GM19238 (cell line): ENCODE measurements at regions not wholly inside any gene's neighbourhood (a gene's known extent, or its start where the extent isn't known, plus 50 kb on each side); places are given as distances from the start of the nearest gene placed in this dataset.

Experiments
- DNase-seq: peaks from one replicate; pipeline ENCODE4 v3.0.0; 2011; ENCODE audit warnings: low spot score; ENCODE audit not compliant: insufficient read length

GRCh38 chr20:60269573-60270162 lies 311.4 kb downstream of the CDH26 start:
- DNase-seq = no peak

- no peak for DNase-seq
Observed at GRCh38 chr20:60270341-60270740, 312.1 kb downstream of the CDH26 start.

- DNase-seq = no peak
Observed at GRCh38 chr20:60271597-60271996, 313.4 kb downstream of the CDH26 start.

DNA sequence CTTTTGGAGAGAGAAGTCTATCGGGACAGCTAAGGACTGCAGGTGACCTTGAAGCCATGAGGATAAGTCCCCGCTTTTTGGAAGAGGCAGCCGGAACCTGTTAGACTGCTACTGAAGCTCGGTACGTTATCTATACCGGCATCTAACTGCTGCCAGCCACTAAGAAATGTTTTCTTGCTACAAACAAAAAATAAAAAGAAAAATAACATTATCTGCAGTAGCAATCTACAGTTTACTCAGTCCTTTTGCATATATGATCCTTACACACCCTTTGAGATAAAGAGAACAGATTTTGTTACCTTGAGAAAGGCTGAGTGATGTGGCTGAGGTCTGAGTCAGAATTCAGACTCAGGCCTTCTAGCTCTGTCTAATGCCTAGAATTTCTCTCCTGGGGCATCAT lies 314.6 kb downstream of the CDH26 start:
- DNase-seq = no peak

- no peak for DNase-seq
Observed at GRCh38 chr20:60274717-60275116, 316.5 kb downstream of the CDH26 start.

DNA sequence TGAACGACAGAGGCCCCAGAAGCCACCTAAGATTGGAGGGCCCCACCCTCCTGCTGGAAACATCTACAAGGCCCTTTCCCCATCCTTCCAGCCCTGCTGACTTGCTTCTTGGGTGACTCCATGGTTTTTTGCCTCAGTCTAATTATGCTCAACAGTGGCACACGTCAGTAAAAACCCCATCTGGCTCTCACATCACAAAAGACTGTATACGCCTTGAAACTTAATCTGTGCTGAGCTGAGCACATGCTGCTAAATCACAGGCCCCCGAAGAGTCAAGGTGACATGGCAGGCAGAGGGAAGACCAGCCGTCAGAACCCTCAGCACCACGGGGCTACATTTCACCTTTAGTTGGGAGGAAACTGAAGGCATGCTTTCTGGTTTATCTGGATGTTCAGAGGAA lies 323.1 kb downstream of the CDH26 start:
- no peak for DNase-seq

DNA sequence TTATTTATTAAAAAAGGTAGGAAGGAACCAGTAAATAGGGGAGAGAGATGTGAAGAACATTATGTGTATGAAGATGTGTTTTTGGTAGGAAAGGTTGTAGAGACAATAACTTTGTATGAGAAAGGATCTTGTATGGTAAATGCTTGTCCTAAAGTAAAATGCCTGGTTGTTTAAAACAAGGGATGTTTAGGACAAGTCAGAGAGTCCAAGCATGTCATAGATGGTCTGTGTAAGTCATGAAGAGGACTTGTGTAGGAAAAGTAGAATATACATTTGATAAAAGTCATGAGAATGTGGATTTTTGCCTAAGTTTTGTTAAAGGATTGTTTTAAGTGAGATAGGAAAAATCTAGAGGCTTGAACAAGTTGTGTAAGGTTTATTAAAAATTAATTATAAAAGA lies 325.1 kb downstream of the CDH26 start:
- DNase-seq = no peak

GRCh38 chr20:60286764-60287163 lies 328.5 kb downstream of the CDH26 start:
- no peak for DNase-seq

DNA sequence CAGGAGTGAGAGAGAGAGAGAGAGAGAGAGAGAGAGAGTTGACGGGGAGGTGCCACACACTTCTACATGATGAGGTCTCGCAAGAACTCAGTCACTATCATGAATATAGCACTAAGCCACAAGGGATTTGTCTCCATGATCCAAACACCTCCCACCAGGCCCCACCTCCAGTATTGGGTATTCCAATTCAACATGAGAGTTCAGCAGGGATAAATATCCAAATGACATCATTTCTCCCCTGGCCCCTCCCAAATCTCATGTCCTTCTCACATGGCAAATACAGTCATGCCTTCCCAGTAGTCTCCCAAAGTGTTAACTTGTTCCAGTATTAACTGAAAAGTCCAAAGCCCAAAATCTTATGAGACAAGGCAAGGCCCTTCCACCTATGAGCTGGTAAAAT lies 330.7 kb downstream of the CDH26 start:
- no peak for DNase-seq

GRCh38 chr20:60292001-60292520 lies 333.8 kb downstream of the CDH26 start:
- no peak for DNase-seq

GRCh38 chr20:60294632-60295031 lies 336.4 kb downstream of the CDH26 start:
- no peak for DNase-seq

GRCh38 chr20:60295214-60295613 lies 337.0 kb downstream of the CDH26 start:
- no peak for DNase-seq

DNA sequence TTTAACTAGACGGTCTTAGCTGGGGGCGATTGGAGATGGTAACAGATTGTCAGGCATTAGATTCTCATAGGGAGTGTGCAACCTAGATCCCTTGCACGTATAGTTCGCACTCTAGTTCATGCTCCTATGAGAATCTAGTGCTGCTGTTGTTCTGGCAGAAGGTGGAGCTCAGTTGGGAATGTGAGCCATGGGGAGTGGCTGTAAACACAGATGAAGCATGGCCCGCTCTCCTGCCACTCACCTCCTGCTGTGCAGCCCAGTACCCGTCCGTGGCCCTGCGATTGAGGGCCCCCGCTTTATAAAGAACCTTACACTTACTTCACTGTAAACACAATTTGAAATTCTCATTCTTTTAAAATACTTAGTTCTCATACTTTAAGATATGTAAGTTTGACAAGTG lies 339.4 kb downstream of the CDH26 start:
- no peak for DNase-seq

DNA sequence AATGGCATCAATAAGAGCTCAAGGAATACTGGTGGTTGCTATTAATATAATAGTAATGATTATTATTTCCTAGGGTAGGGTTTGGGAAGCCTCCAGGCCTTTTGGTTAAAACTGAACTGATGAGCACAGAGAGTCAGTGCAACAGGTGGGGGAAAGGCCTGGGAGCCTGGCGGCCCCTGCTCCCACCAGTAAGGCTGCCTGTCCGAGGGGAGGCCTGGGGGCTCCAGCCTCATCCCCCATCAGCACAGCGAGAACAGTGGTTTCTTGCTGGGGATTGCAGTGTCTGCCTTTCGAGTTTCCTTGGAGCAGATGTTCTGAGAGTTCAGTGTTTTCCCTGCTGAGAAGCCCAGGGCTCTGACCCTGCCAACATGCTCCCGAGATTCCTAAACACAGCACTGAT lies 340.4 kb downstream of the CDH26 start:
- DNase-seq = no peak

- DNase-seq = no peak
Observed at GRCh38 chr20:60299951-60300350, 341.7 kb downstream of the CDH26 start.

DNA sequence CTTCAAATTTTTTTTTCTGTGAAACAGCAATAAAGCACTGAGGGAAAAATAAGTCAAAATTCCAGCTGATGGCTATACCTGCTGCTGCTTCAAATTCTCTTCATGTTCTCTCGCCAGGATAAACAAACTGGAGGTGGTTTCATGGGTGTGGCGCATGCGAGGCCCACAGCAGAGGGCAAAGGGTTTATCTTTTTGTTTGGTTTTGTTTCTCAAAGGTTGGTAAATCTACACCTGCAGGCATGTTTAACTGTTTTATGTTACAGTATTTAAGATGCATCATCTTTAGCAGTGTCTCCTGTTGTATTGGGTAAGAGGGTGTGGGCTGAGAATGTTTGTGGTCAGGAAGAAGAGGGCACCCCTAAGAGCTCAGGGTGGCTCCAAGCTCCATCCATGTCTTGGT lies 342.2 kb downstream of the CDH26 start:
- DNase-seq = no peak

DNA sequence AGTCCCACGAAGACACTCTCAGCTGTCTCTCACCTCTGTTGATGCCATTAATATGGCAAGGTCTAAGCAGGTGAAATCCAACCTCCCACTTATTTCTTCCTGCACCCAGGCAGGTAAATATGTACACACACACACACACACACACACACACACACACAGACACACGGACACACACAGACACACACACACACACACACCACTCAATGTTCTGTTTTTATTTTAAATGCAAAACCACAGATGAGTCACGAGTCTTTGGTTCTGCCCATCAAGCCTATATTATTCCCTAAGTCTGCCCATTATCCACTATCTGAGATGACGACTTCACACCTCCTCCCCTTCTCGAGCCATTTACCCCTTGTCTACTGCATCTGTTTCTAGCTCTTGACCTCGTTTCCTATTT lies 344.7 kb downstream of the CDH26 start:
- no peak for DNase-seq

GRCh38 chr20:60304026-60304590 lies 345.9 kb downstream of the CDH26 start:
- DNase-seq = no peak

DNA sequence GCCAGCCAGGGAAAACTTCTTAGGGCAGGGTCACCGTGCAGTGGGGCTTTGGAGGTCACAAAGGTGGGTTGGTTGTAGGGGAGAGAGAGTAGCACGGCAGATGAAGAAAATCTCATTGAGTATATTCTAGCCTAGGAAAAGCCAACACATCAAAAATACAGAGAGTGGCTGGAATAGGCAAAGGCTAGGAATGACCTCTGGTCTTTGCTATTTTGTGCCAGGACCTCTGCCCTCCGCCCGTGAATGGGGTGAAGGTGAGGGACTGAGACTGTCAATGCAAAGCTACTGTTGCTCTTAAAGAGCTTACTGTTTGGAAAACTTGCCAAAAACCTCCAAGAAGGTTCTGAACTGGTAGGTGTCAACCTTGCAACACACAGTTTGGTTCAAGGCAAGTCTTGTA lies 346.7 kb downstream of the CDH26 start:
- no peak for DNase-seq

GRCh38 chr20:60306105-60306504 lies 347.9 kb downstream of the CDH26 start:
- DNase-seq = no peak

- no peak for DNase-seq
Observed at GRCh38 chr20:60306551-60306950, 348.3 kb downstream of the CDH26 start.

- DNase-seq = no peak
Observed at GRCh38 chr20:60310560-60311349, 352.5 kb downstream of the CDH26 start.

GRCh38 chr20:60313191-60313590 lies 355.0 kb downstream of the CDH26 start:
- DNase-seq = no peak
